ENCODE measurements at regions not wholly inside any gene's neighbourhood (a gene's known extent, or its start where the extent isn't known, plus 50 kb on each side); places are given as distances from the start of the nearest gene placed in this dataset.

DNA sequence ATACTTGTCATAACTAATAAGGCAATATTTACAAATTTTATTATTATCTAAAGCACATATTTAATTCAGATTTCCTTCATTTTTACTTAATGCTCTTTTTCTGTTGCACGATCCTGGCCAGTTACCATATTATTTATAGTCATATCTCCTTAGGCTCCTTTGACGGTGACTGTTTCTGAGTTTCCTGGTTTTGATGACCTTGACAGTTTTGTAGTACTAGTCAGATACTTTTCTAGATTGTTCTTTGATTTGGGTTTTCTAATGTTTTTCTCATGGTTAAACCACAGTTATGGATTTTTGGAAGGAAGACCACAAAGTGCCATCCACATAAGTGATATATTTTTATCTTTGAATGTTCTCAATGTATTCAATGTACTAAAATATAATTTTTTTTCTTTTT is 171.0 kb upstream of the NANOGP8 start:
- no peak for TF ChIP-seq CTCF (conservative IDR thresholded peaks at IDR 0.05; ENCODE audit: low read length)
- TF ChIP-seq EZH2phosphoT487 (IDR thresholded peaks at IDR 0.05; ENCODE audit: borderline replicate concordance) = no peak
